ENCODE measurements at regions not wholly inside any gene's neighbourhood (a gene's known extent, or its start where the extent isn't known, plus 50 kb on each side); places are given as distances from the start of the nearest gene placed in this dataset.

DNA sequence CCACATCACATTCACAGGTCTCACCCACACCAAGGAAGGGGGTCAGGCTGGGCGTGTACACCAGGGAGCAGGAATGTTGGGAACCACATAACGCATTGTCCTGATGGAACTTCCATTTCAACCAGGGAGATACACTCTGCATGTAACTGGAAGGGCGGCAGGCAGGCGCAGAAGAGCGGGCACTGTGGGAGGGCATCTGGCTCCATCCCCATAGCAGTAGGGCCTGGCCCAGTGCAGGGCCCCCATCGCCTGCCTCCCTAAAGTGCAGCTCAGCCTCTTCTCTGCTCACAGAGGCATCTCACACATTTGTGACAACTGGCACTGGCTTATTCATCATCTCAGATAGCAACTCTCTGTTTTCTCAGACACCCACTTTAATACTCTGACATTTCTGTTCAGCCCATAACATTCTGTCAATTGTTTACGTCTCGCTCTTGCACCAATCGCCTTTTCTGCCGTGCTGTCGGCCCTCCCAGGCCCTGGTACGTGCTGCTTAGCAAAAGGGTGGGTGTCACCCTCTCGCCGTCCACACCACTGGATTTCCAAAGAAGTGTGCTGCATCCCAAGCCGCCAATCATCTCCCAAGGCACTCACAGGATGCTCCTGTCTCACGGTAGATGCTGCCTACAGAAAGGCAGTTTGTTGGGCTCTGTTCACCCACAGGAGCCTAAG lies 353.3 kb upstream of the ZNF507 start:
- H3K4me3 ChIP-seq (ENCODE audit: low read depth, low read length): no peak overlapping the region
- TF ChIP-seq, protein P1, sequence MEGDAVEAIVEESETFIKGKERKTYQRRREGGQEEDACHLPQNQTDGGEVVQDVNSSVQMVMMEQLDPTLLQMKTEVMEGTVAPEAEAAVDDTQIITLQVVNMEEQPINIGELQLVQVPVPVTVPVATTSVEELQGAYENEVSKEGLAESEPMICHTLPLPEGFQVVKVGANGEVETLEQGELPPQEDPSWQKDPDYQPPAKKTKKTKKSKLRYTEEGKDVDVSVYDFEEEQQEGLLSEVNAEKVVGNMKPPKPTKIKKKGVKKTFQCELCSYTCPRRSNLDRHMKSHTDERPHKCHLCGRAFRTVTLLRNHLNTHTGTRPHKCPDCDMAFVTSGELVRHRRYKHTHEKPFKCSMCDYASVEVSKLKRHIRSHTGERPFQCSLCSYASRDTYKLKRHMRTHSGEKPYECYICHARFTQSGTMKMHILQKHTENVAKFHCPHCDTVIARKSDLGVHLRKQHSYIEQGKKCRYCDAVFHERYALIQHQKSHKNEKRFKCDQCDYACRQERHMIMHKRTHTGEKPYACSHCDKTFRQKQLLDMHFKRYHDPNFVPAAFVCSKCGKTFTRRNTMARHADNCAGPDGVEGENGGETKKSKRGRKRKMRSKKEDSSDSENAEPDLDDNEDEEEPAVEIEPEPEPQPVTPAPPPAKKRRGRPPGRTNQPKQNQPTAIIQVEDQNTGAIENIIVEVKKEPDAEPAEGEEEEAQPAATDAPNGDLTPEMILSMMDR (IDR thresholded peaks at IDR 0.05; ENCODE audit: low read depth, low read length, missing control alignments): no peak
- no peak for DNase-seq (ENCODE audit: low read depth)

DNA sequence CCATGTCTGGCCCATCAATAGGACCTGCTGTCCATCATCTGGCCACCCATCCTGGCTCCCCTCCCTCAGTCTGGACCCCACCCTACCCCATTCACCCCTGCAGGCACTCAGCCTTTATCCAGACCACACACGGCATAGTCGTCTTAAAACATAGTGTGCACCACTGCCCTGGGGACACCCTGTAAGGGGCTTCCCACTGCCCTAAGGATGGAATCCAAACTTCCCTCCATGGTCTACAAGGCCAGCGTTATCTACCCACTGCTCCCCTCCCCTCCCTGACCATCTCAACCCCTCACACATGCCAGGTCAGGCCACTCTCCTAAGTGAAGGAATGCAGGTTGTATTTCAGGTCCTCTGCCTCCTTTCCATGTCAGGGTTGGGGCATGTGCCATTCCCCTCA lies 352.7 kb upstream of the ZNF507 start:
- no peak overlapping the region for H3K4me3 ChIP-seq (ENCODE audit: low read depth, low read length)
- TF ChIP-seq, protein P1 (IDR thresholded peaks at IDR 0.05; ENCODE audit: low read depth, low read length, missing control alignments): no peak
- no peak for DNase-seq (ENCODE audit: low read depth)

DNA sequence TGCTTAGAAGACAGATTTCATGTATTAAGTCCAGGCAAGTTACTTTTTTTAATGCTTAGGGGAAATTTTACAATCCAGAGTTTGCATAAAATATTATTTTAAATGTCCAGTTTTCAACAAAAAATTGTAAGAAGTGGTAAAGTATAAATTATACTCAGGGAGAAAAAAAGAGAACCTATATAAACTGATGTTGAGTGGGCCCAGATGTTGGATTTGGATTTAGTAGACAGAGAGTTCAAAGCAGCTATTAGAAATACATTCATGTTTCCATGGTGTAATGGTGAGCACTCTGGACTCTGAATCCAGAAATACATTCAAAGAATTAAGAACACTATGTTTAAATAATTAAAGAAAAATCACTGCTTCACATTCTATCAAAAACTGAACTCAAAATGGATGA lies 349.9 kb upstream of the ZNF507 start:
- TF ChIP-seq, protein P1 (IDR thresholded peaks at IDR 0.05; ENCODE audit: low read depth, low read length, missing control alignments): no peak
- DNase-seq (ENCODE audit: low read depth): no peak

DNA sequence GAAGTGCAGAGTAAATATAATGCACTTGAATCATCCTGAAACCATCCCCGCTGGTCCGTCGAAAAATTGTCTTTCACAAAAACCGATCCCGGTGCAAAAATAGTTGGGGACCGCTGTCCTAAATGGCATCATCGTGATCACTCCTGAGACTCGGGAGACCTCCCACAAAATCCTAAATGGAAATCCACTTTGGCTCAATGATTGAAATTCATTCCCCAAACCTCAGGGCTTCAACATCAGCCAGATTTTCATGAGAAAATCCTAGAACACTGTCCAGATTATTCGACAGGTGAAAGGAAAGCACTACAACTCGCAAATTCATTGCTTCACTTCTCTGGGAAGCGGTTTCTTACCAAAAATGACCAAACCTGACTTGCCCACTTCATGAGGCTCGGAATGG lies 335.3 kb upstream of the ZNF507 start:
- no peak for DNase-seq (ENCODE audit: low read depth)
- H3K4me3 ChIP-seq (ENCODE audit: low read depth, low read length): no peak overlapping the region
- TF ChIP-seq, protein P1 (IDR thresholded peaks at IDR 0.05; ENCODE audit: low read depth, low read length, missing control alignments): no peak

More for the DNA sequence above, 349.9 kb upstream of the ZNF507 start:
- H3K4me3 ChIP-seq (ENCODE audit: low read depth, low read length): no peak overlapping the region

DNA sequence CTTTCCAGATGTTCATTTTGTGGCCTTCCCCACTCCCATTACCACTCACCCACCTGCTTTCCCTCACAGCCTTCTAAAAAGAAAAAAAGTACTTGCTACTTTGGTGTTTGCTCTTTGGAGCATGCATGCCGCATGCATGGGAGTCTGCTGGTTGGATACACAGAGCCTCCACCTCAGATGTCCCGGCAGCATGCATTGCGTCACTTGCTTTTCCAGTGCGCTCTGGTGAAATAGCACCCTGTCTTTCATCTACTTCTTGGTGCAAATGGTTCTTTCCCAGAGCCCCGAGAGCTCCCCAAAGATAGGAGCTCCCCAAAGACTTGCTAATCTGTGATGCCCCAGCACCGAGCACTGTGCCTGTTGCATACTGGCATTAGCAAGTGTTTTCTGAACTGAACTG lies 333.2 kb upstream of the ZNF507 start:
- DNase-seq (ENCODE audit: low read depth): no peak
- no peak overlapping the region for H3K4me3 ChIP-seq (ENCODE audit: low read depth, low read length)
- TF ChIP-seq, protein P1 (IDR thresholded peaks at IDR 0.05; ENCODE audit: low read depth, low read length, missing control alignments): no peak

DNA sequence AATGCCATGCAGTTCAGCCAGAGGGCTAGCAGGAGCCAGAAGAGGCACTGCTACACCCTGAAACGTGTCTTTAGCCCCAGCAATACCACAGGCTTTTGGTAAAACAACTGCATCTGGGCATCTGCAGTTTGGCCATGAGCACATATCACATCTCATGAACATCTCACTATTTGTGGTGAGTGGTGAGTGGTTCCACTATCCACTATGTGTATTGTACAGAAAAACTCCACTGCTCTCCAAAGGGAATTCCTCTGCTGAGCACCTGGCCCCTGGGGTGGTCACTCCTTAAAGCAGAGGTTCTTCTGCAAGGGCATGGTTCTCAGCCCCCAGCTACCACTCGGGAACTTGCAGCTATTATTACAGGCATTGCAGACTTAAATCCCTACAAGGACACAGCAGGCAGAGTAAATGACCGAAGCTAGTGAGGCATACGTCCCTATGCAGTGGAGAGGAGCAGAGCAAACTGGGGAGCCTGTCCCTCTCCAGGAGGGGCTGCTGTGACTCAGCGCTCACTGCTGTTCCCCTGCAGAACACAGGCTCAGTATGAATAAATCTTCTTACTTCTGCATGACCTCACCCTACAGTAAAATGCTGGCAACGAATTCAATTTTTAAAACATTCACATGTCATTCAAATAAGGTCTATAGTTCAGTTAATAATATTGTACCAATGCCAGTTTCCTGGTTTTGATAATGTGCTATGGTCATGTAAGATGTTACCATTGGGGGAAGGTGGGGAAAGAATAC lies 332.4 kb upstream of the ZNF507 start:
- no peak overlapping the region for H3K4me3 ChIP-seq (ENCODE audit: low read depth, low read length)

More for the DNA sequence above, 332.4 kb upstream of the ZNF507 start:
- no peak for DNase-seq (ENCODE audit: low read depth)
- TF ChIP-seq, protein P1 (IDR thresholded peaks at IDR 0.05; ENCODE audit: low read depth, low read length, missing control alignments): no peak

Data from GM12864 (cell line).